ENCODE measurements at regions not wholly inside any gene's neighbourhood (a gene's known extent, or its start where the extent isn't known, plus 50 kb on each side); places are given as distances from the start of the nearest gene placed in this dataset.

DNA sequence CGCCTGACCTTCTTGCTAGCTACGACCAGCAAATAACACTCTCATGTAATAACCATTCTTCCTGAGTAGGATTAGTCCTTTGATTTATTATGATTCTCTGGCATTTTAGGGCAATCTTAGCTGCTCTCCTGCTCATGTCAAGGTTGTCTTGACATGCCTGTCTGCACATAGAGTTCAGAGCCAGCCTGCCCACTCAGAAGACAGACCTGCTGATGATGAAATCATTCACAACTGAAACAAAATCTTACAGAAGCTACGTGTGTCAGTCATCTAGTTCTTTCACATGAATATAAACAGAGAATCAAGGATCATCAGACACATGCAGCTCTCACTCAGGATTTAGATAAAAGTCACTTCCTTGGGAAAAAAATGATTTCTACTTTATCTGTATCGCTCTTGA, 173.6 kb upstream of the LYSMD4 start:
- TF ChIP-seq, protein P1, sequence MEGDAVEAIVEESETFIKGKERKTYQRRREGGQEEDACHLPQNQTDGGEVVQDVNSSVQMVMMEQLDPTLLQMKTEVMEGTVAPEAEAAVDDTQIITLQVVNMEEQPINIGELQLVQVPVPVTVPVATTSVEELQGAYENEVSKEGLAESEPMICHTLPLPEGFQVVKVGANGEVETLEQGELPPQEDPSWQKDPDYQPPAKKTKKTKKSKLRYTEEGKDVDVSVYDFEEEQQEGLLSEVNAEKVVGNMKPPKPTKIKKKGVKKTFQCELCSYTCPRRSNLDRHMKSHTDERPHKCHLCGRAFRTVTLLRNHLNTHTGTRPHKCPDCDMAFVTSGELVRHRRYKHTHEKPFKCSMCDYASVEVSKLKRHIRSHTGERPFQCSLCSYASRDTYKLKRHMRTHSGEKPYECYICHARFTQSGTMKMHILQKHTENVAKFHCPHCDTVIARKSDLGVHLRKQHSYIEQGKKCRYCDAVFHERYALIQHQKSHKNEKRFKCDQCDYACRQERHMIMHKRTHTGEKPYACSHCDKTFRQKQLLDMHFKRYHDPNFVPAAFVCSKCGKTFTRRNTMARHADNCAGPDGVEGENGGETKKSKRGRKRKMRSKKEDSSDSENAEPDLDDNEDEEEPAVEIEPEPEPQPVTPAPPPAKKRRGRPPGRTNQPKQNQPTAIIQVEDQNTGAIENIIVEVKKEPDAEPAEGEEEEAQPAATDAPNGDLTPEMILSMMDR (IDR thresholded peaks at IDR 0.05; ENCODE audit: extremely low read depth in 1 of 2, insufficient read depth in 1 of 2, low read depth in 1 of 2, low read length in 2 of 2): no peak
- TF ChIP-seq JUN (IDR thresholded peaks at IDR 0.05; ENCODE audit: borderline replicate concordance, insufficient read depth, insufficient read length, low read depth): no peak
- no peak for TF ChIP-seq EZH2 (IDR thresholded peaks at IDR 0.05; ENCODE audit: borderline replicate concordance, low read depth, low read length, severe bottlenecking)
- TF ChIP-seq POLR2A (IDR thresholded peaks at IDR 0.05; ENCODE audit: low read depth, low read length): no peak
- no peak for TF ChIP-seq MYC (IDR thresholded peaks at IDR 0.05; ENCODE audit: low read depth, low read length)
- TF ChIP-seq, protein P2, sequence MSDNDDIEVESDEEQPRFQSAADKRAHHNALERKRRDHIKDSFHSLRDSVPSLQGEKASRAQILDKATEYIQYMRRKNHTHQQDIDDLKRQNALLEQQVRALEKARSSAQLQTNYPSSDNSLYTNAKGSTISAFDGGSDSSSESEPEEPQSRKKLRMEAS (IDR thresholded peaks at IDR 0.05; ENCODE audit: insufficient read depth, insufficient read length): no peak
- no peak for TF ChIP-seq POLR2AphosphoS5 (IDR thresholded peaks at IDR 0.05; ENCODE audit: insufficient read depth, low read depth, low read length)

Measured in endothelial cell of umbilical vein (primary cell).